NCI-H1105 (cell line): ENCODE measurements at regions not wholly inside any gene's neighbourhood (a gene's known extent, or its start where the extent isn't known, plus 50 kb on each side); places are given as distances from the start of the nearest gene placed in this dataset.

Experiments used
- DNase-seq: peaks from one replicate; lab custom pipeline; 2025; lab: John Stamatoyannopoulos, UW

- no peak for DNase-seq
Observed at GRCh38 chr14:56918849-56919574, 108.7 kb upstream of the OTX2 start.

GRCh38 chr14:56905282-56905681, 95.0 kb upstream of the OTX2 start:
- DNase-seq, result no peak

GRCh38 chr14:56903304-56903969, 93.2 kb upstream of the OTX2 start:
- no peak for DNase-seq

GRCh38 chr14:56902385-56902784, 92.1 kb upstream of the OTX2 start:
- no peak for DNase-seq

GRCh38 chr14:56900726-56901125, 90.4 kb upstream of the OTX2 start:
- no peak for DNase-seq

GRCh38 chr14:56899829-56900228, 89.5 kb upstream of the OTX2 start:
- DNase-seq, result no peak

GRCh38 chr14:56896922-56897321, 86.6 kb upstream of the OTX2 start:
- no peak for DNase-seq

- DNase-seq, result no peak
Observed at GRCh38 chr14:56896231-56896630, 86.0 kb upstream of the OTX2 start.

GRCh38 chr14:56895154-56895553, 84.9 kb upstream of the OTX2 start:
- DNase-seq, result no peak

- no peak for DNase-seq
Observed at GRCh38 chr14:56894591-56894991, 84.3 kb upstream of the OTX2 start.

- no peak for DNase-seq
Observed at GRCh38 chr14:56892959-56893358, 82.7 kb upstream of the OTX2 start.

- DNase-seq, result no peak
Observed at GRCh38 chr14:56891226-56891625, 80.9 kb upstream of the OTX2 start.

- DNase-seq, result no peak
Observed at GRCh38 chr14:56889705-56890104, 79.4 kb upstream of the OTX2 start.

GRCh38 chr14:56888274-56888673, 78.0 kb upstream of the OTX2 start:
- no peak for DNase-seq

GRCh38 chr14:56887216-56887615, 76.9 kb upstream of the OTX2 start:
- no peak for DNase-seq

- DNase-seq, result no peak
Observed at GRCh38 chr14:56886471-56887062, 76.3 kb upstream of the OTX2 start.

- DNase-seq, result no peak
Observed at GRCh38 chr14:56885825-56886224, 75.5 kb upstream of the OTX2 start.

GRCh38 chr14:56884617-56885016, 74.3 kb upstream of the OTX2 start:
- no peak for DNase-seq

- no peak for DNase-seq
Observed at GRCh38 chr14:56881181-56881580, 70.9 kb upstream of the OTX2 start.

- no peak for DNase-seq
Observed at GRCh38 chr14:56878766-56879165, 68.5 kb upstream of the OTX2 start.

GRCh38 chr14:56875104-56875675, 64.9 kb upstream of the OTX2 start:
- no peak for DNase-seq

- DNase-seq, result peak; percentile 11
Observed at GRCh38 chr14:56874375-56874774, 64.1 kb upstream of the OTX2 start.

- DNase-seq, result no peak
Observed at GRCh38 chr14:56870336-56870735, 60.1 kb upstream of the OTX2 start.
